ENCODE measurements at regions not wholly inside any gene's neighbourhood (a gene's known extent, or its start where the extent isn't known, plus 50 kb on each side); places are given as distances from the start of the nearest gene placed in this dataset.
"Not testable (repeated sequence)": the region's sequence is repeated elsewhere in the genome, so short reads cannot be mapped to it uniquely, and the experiment has no call there.

GRCh38 chr14:48319823-48320222 lies 644.4 kb upstream of the MDGA2 start:
- Mint-ChIP-seq H3K4me1 (no peaks in the 10 kb centered on the region), H3K36me3 (no peaks in the 10 kb centered on the region), H3K27me3 (no peaks in the 10 kb centered on the region), H3K9me3 (peaks cover 5% of the 10 kb centered on the region), H3K27ac (no peak overlapping the region), H3K4me3 (no peak overlapping the region)
- ATAC-seq, result no peak

- Mint-ChIP-seq H3K4me1 (no peaks in the 10 kb centered on the region), H3K27ac (no peak overlapping the region), H3K27me3 (no peaks in the 10 kb centered on the region), H3K4me3 (no peak overlapping the region), H3K9me3 (no peaks in the 10 kb centered on the region), H3K36me3 (no peaks in the 10 kb centered on the region)
- no peak for ATAC-seq
Observed at GRCh38 chr14:48304729-48305128, 629.3 kb upstream of the MDGA2 start.

GRCh38 chr14:48289701-48290100 lies 614.3 kb upstream of the MDGA2 start:
- H3K27ac Mint-ChIP-seq, result no peak overlapping the region
- H3K9me3 Mint-ChIP-seq, result peaks cover 3% of the 10 kb centered on the region
- no peaks in the 10 kb centered on the region for H3K36me3 Mint-ChIP-seq
- H3K27me3 Mint-ChIP-seq, result no peaks in the 10 kb centered on the region
- H3K4me1 Mint-ChIP-seq, result no peaks in the 10 kb centered on the region
- no peak overlapping the region for H3K4me3 Mint-ChIP-seq
- no peak for ATAC-seq

- ATAC-seq, H3K9me3 Mint-ChIP-seq, H3K27ac Mint-ChIP-seq, H3K36me3 Mint-ChIP-seq, H3K27me3 Mint-ChIP-seq, H3K4me3 Mint-ChIP-seq, H3K4me1 Mint-ChIP-seq: not testable (repeated sequence)
Observed at GRCh38 chr14:48285217-48285616, 609.8 kb upstream of the MDGA2 start.

GRCh38 chr14:48275301-48275700 lies 599.9 kb upstream of the MDGA2 start:
- no peaks in the 10 kb centered on the region for H3K36me3 Mint-ChIP-seq
- H3K4me1 Mint-ChIP-seq, result no peaks in the 10 kb centered on the region
- no peaks in the 10 kb centered on the region for H3K27me3 Mint-ChIP-seq
- peaks cover 8% of the 10 kb centered on the region for H3K9me3 Mint-ChIP-seq
- no peak overlapping the region for H3K27ac Mint-ChIP-seq
- no peak overlapping the region for H3K4me3 Mint-ChIP-seq
- no peak for ATAC-seq

GRCh38 chr14:48274826-48275225 lies 599.4 kb upstream of the MDGA2 start:
- ATAC-seq, result no peak
- no peak overlapping the region for H3K4me3 Mint-ChIP-seq
- H3K36me3 Mint-ChIP-seq, result no peaks in the 10 kb centered on the region
- no peak overlapping the region for H3K27ac Mint-ChIP-seq
- H3K9me3 Mint-ChIP-seq, result peaks cover 8% of the 10 kb centered on the region
- H3K4me1 Mint-ChIP-seq, result no peaks in the 10 kb centered on the region
- no peaks in the 10 kb centered on the region for H3K27me3 Mint-ChIP-seq

- not testable (repeated sequence) for H3K36me3 Mint-ChIP-seq, H3K27me3 Mint-ChIP-seq, ATAC-seq, H3K27ac Mint-ChIP-seq, H3K4me3 Mint-ChIP-seq, H3K4me1 Mint-ChIP-seq, H3K9me3 Mint-ChIP-seq
Observed at GRCh38 chr14:48267926-48268325, 592.5 kb upstream of the MDGA2 start.

- not testable (repeated sequence) for H3K27me3 Mint-ChIP-seq, H3K4me3 Mint-ChIP-seq, H3K9me3 Mint-ChIP-seq, H3K4me1 Mint-ChIP-seq, H3K27ac Mint-ChIP-seq, ATAC-seq, H3K36me3 Mint-ChIP-seq
Observed at GRCh38 chr14:48266201-48266600, 590.8 kb upstream of the MDGA2 start.

- no peaks in the 10 kb centered on the region for H3K4me1 Mint-ChIP-seq
- no peak overlapping the region for H3K4me3 Mint-ChIP-seq
- ATAC-seq, result no peak
- no peaks in the 10 kb centered on the region for H3K9me3 Mint-ChIP-seq
- no peaks in the 10 kb centered on the region for H3K36me3 Mint-ChIP-seq
- H3K27me3 Mint-ChIP-seq, result no peaks in the 10 kb centered on the region
- H3K27ac Mint-ChIP-seq, result no peak overlapping the region
Observed at GRCh38 chr14:48261436-48261835, 586.0 kb upstream of the MDGA2 start.

- H3K9me3 Mint-ChIP-seq, H3K27me3 Mint-ChIP-seq, H3K27ac Mint-ChIP-seq, ATAC-seq, H3K36me3 Mint-ChIP-seq, H3K4me3 Mint-ChIP-seq, H3K4me1 Mint-ChIP-seq: not testable (repeated sequence)
Observed at GRCh38 chr14:48260394-48261295, 585.2 kb upstream of the MDGA2 start.

- not testable (repeated sequence) for H3K4me3 Mint-ChIP-seq, H3K27ac Mint-ChIP-seq, H3K27me3 Mint-ChIP-seq, ATAC-seq, H3K36me3 Mint-ChIP-seq, H3K9me3 Mint-ChIP-seq, H3K4me1 Mint-ChIP-seq
Observed at GRCh38 chr14:48259876-48260275, 584.5 kb upstream of the MDGA2 start.

- H3K27ac Mint-ChIP-seq, H3K4me1 Mint-ChIP-seq, ATAC-seq, H3K9me3 Mint-ChIP-seq, H3K4me3 Mint-ChIP-seq, H3K36me3 Mint-ChIP-seq, H3K27me3 Mint-ChIP-seq: not testable (repeated sequence)
Observed at GRCh38 chr14:48259232-48259631, 583.8 kb upstream of the MDGA2 start.

- H3K4me3 Mint-ChIP-seq, H3K27ac Mint-ChIP-seq, ATAC-seq, H3K27me3 Mint-ChIP-seq, H3K9me3 Mint-ChIP-seq, H3K4me1 Mint-ChIP-seq, H3K36me3 Mint-ChIP-seq: not testable (repeated sequence)
Observed at GRCh38 chr14:48258703-48259102, 583.3 kb upstream of the MDGA2 start.

- no peaks in the 10 kb centered on the region for H3K4me1 Mint-ChIP-seq
- no peaks in the 10 kb centered on the region for H3K27me3 Mint-ChIP-seq
- H3K4me3 Mint-ChIP-seq, result no peak overlapping the region
- no peak for ATAC-seq
- H3K9me3 Mint-ChIP-seq, result no peaks in the 10 kb centered on the region
- H3K36me3 Mint-ChIP-seq, result no peaks in the 10 kb centered on the region
- no peak overlapping the region for H3K27ac Mint-ChIP-seq
Observed at GRCh38 chr14:48253020-48253419, 577.6 kb upstream of the MDGA2 start.

- Mint-ChIP-seq H3K36me3 (no peaks in the 10 kb centered on the region), H3K4me3 (no peak overlapping the region), H3K4me1 (no peaks in the 10 kb centered on the region), H3K9me3 (no peaks in the 10 kb centered on the region), H3K27ac (no peak overlapping the region), H3K27me3 (no peaks in the 10 kb centered on the region)
- ATAC-seq, result no peak
Observed at GRCh38 chr14:48251290-48251689, 575.9 kb upstream of the MDGA2 start.

GRCh38 chr14:48250575-48250974 lies 575.2 kb upstream of the MDGA2 start:
- ATAC-seq, result no peak
- no peak overlapping the region for H3K4me3 Mint-ChIP-seq
- no peak overlapping the region for H3K27ac Mint-ChIP-seq
- H3K4me1 Mint-ChIP-seq, result no peaks in the 10 kb centered on the region
- no peaks in the 10 kb centered on the region for H3K27me3 Mint-ChIP-seq
- no peaks in the 10 kb centered on the region for H3K9me3 Mint-ChIP-seq
- no peaks in the 10 kb centered on the region for H3K36me3 Mint-ChIP-seq

All from stimulated activated memory B cell treated with anti-CD40 and anti-IgM and Interleukin-4, amounts not matched to agents 10 μg/mL and 1 μg/mL and 100 μg/mL, for 72 hours (primary cell).